HG03196 (cell line): ENCODE measurements at regions not wholly inside any gene's neighbourhood (a gene's known extent, or its start where the extent isn't known, plus 50 kb on each side); places are given as distances from the start of the nearest gene placed in this dataset.
"Not testable (repeated sequence)": the region's sequence is repeated elsewhere in the genome, so short reads cannot be mapped to it uniquely, and the experiment has no call there.

Source experiments
- ATAC-seq: cut with Tn5 transposase; IDR thresholded peaks from one replicate; pipeline ENCODE4 v1.9.1; 2021; ENCODE audit not compliant: unreplicated experiment

GRCh38 chr13:88674841-88675240 lies 1003.7 kb downstream of the SLITRK5 start:
- ATAC-seq, result no peak

GRCh38 chr13:88675347-88675996 lies 1004.3 kb downstream of the SLITRK5 start:
- ATAC-seq, result no peak

DNA sequence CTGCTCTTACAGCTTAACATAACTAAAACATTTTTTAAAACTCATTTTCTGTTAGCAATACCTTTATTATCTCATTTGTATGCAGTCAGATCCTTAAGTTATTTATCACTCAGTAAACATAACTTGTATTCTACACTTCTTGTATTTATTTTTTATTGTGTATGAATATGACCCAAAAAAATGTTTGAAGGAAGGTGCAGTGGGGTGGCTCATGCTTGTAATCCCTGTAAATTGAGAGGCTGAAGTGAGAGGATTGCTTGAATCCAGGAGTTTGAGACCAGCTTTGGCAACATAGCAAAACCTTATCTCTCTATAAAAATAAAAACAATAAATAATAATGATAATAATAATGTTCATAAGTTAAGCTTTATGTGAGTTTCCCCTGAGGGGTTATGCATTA lies 1004.8 kb downstream of the SLITRK5 start:
- no peak for ATAC-seq

GRCh38 chr13:88685459-88685858 lies 1014.3 kb downstream of the SLITRK5 start:
- ATAC-seq, result no peak

- ATAC-seq, result no peak
These were observed 1030.4 kb downstream of the SLITRK5 start for GRCh38 chr13:88701551-88701950.

GRCh38 chr13:88704600-88705275 lies 1033.6 kb downstream of the SLITRK5 start:
- no peak for ATAC-seq

- no peak for ATAC-seq
These were observed 1036.5 kb downstream of the SLITRK5 start for GRCh38 chr13:88707646-88708045.

DNA sequence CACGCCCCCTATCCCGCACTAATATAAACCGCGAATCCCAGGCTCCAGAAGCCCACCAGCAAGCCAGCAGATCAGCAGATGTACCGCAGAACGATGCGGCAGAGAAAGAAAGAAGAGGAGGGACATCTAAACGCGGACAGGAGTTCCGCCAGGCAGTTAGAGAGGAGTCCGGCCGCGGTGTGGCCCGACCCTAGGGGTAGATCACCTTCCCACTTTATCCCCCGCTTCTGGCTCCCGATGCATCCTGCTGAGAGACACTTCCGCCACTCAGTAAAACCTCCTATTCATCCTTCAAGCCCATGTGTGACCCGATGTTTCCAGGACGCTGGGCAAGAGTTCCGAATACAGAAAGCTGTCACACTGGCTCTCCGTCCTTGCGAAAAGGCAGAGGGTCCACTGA lies 1046.8 kb downstream of the SLITRK5 start:
- ATAC-seq, result no peak

DNA sequence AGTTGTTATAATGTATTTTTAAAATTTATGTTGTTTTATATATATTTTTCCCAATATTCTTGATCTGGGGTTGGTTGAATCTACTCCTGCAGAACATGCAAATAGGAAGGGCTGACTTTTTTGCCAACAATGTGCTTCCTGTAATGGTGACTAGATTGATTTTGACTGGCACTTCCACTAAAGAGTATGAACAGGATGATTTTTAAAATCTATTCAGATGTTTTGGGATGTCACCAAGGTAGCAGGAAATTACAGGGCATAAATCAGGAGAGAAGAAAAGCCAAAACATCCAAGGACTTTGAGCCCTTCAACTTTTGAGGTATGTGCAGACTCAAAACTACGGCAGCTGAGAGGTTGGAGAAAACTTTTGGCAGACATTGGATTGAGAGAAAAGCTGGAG lies 1047.6 kb downstream of the SLITRK5 start:
- ATAC-seq, result no peak

- no peak for ATAC-seq
These were observed 1054.9 kb downstream of the SLITRK5 start for GRCh38 chr13:88726075-88726474.

GRCh38 chr13:88727236-88727635 lies 1056.1 kb downstream of the SLITRK5 start:
- ATAC-seq, result not testable (repeated sequence)

- ATAC-seq, result no peak
These were observed 1058.4 kb downstream of the SLITRK5 start for GRCh38 chr13:88729605-88730004.

GRCh38 chr13:88736026-88736425 lies 1064.9 kb downstream of the SLITRK5 start:
- no peak for ATAC-seq

GRCh38 chr13:88739195-88739594 lies 1068.0 kb downstream of the SLITRK5 start:
- no peak for ATAC-seq

DNA sequence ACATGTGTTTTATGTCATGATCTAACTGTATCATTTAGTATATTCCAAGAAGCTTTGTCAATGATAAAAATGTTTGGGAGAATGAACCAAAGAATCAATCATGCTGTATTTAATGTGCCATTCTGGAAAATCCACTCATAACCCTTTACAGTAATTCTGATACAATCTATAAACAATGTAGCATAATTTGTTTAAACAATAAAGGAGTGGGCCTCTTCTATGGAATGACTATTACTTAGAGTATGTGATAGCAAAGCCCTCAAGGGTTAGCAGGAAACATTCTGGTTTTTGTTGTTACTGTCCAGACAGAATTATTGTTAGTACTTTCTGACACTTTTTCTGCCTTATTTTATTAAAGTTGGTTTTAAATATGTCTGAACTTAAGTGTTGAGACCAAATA lies 1073.1 kb downstream of the SLITRK5 start:
- no peak for ATAC-seq

DNA sequence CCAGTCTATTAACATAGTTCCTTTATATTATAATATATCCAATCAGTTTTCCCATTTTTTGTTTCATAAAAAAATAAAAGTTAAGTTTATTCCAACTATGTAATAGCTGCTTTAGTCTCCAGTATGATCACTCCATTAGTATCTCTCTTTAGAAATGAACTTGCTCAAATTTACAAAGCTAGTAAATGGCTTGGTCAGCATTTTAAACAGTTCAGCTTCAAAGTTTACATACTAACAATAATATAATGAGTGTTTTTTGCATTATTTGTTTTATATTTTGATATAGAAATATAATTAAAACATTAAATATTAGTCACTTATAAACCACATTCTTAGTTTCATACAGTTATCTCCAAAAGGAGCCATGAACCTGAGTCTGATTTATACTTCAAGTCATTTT lies 1073.8 kb downstream of the SLITRK5 start:
- ATAC-seq, result no peak

DNA sequence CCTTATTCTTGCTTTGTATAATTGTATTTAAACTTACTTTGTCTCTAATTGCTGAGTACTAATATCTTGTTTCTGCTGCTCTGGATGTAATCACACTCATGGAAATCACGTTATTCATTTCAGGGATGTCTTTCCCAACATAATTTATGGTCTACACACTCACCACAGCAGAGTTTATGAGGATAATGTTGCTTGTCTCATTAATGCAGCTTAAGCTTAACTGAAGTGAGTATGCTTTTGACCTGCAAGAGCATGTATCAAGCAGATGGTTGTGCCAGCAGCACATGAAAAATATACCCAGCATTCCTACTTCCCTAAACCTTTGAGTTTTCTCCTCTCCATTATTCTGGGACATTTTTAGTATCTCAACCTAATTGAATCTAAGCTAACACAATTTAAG lies 1080.9 kb downstream of the SLITRK5 start:
- no peak for ATAC-seq

- ATAC-seq, result no peak
These were observed 1083.0 kb downstream of the SLITRK5 start for GRCh38 chr13:88754141-88754540.

DNA sequence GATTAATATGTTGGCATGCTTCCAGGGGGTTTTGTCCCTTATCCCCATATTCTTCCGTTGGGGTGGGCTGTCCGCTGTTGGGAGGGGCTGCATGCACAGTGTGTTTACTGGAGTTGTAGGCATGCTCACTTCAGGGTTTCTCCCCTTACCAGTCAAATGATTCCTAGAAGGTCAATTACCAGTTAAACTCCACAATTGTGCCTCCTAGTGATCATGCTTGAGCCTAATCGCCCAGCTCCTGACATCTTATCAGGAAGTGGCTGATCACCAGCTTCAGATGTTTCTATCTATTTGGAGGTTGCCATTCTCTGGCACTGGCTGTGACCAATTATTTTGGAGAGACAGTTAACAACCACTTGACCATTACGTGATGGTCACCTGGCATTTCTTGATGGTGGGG lies 1090.0 kb downstream of the SLITRK5 start:
- no peak for ATAC-seq

DNA sequence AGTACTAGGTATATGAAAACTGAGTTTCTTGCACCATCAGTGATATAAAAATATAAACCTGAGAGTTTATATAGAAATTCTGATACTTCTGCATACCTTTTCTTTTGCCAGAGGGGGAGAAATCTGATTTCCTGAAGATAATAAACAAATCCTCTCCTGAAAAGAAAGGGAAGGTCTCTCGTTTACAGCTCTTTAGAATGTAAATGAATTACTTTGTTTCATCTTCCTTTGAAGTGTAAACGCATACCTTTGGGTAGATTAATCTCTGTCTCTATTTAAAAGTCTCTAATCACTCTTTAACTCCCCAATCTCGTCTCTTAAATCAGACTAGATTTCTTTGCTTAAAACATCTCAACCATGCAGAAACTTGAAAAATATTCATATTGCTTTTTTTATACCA lies 1092.9 kb downstream of the SLITRK5 start:
- no peak for ATAC-seq

- no peak for ATAC-seq
These were observed 1129.3 kb downstream of the SLITRK5 start for GRCh38 chr13:88800505-88800904.

- no peak for ATAC-seq
These were observed 1130.2 kb downstream of the SLITRK5 start for GRCh38 chr13:88801361-88801760.

GRCh38 chr13:88802886-88803285 lies 1131.7 kb downstream of the SLITRK5 start:
- ATAC-seq, result no peak
